ENCODE measurements at regions not wholly inside any gene's neighbourhood (a gene's known extent, or its start where the extent isn't known, plus 50 kb on each side); places are given as distances from the start of the nearest gene placed in this dataset.

DNA sequence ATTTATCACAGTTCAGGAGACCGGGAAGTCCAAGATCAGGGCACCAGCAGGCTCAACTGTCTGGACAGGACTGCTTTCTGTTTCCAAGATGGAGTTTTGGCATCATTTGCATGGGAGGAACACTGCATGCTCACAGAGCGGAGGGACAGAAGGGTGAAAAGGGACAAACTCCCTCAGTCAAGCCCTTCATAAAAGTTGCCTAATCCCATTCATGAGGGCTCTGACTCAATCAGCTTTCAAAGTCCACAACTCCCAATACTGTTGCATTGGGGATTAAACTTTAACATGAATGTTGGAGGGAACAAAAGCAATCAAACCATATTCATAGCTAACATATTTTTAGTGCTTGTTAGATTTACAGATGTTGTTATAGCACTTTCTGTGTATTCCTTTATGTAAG, 158.9 kb upstream of the MAD2L1 start:
- TF ChIP-seq POLR2A (IDR thresholded peaks at IDR 0.05; ENCODE audit: low read length) (no peak), GATA1 (IDR thresholded peaks at IDR 0.05; ENCODE audit: low read depth, low read length) (no peak)
